Stomach (tissue), 4 donors: ENCODE measurements at regions not wholly inside any gene's neighbourhood (a gene's known extent, or its start where the extent isn't known, plus 50 kb on each side); places are given as distances from the start of the nearest gene placed in this dataset.
"Not testable (repeated sequence)": the region's sequence is repeated elsewhere in the genome, so short reads cannot be mapped to it uniquely, and the experiment has no call there.

Source experiments
- CTCF ChIP-seq, 7 experiments: fragments of 450-650 bp in 4 of 7; fragments of 200-600 bp in 3 of 7; sonication (generic) in 3 of 7; IDR thresholded peaks; one replicate each; pipeline ENCODE4 v1.5.1; 2016 to 2019; ENCODE audit warnings: antibody characterized with exemption in 7 of 7, control low read depth in 2 of 7, mild to moderate bottlenecking in 1 of 7
- EP300 ChIP-seq: sonication (generic); formaldehyde crosslinking; IDR thresholded peaks from one replicate; pipeline ENCODE4 v1.6.1; 2017; ENCODE audit warnings: antibody characterized with exemption
- POLR2A ChIP-seq, 4 donors: fragments of 450-650 bp; IDR thresholded peaks; one replicate each; pipeline ENCODE4 v1.6.1; 2016; ENCODE audit warnings: antibody characterized with exemption in 4 of 4, control low read depth in 2 of 4, mild to moderate bottlenecking in 1 of 4, moderate library complexity in 1 of 4
- POLR2AphosphoS5 ChIP-seq, 3 donors: sonication (generic); formaldehyde crosslinking; IDR thresholded peaks; one replicate each; pipeline ENCODE4 v1.6.1; 2016; ENCODE audit warnings: antibody characterized with exemption in 3 of 3

DNA sequence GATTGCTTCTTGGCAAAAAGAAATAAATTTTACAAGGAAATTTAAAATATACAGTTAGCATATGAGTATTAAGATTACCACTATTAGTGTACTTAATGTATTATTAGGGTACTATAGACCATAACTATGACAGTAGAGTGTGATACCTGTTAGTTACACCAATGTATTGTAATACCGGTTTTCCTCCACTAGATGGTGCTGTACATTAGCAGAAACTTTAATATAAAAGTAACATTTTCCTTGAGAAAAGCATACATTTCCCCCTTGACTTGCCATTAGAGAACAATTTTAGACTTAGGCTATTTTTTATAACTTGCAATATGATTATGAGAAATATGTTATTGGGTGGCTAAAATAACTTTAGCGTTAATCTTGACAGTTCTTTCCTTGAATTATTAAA is 173.3 kb upstream of the TGIF2LY start:
- peak in 2 of 7 experiments; percentile 4 to 44 for TF ChIP-seq CTCF (IDR thresholded peaks at IDR 0.05)
- TF ChIP-seq POLR2AphosphoS5 (IDR thresholded peaks at IDR 0.05); EP300; POLR2A (IDR thresholded peaks at IDR 0.05): not testable (repeated sequence)
